ENCODE measurements at regions not wholly inside any gene's neighbourhood (a gene's known extent, or its start where the extent isn't known, plus 50 kb on each side); places are given as distances from the start of the nearest gene placed in this dataset.

DNA sequence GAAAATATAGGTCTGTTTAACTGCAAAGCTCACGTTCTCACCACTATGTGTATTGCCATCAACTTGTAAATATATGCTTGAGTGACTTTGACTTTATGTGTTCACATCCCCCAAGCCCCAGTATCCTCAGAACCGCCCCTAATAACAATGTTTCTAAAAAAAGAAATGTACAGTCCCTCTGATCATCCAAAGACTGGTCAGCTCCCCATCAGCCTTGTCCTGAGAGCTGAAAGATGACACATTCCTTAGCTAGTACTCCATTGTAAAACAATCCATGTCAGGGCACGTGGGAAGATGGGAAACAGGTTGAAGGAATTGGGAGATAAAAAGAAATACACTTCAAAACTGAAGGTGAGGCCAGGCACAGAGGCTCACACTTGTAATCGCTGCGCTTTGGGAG lies 279.4 kb upstream of the WWC1 start:
- H2BK5ac ChIP-seq (ENCODE audit: low read depth, low read length, poor library complexity, severe bottlenecking) = no peak overlapping the region
- 69% methylated on average over 5 of the region's 5 CpGs for WGBS
- H3K79me1 ChIP-seq (replicated peaks; ENCODE audit: low read length, poor library complexity, severe bottlenecking) = peaks cover 10% of the 10 kb centered on the region
- H3K27ac ChIP-seq (ENCODE audit: low read length, poor library complexity, severe bottlenecking) = no peak overlapping the region
- H3K4me3 ChIP-seq (ENCODE audit: insufficient read depth in 1 of 2, low read depth in 1 of 2, low read length in 2 of 2) = no peak overlapping the region
- no peak overlapping the region for H3K23ac ChIP-seq (ENCODE audit: low read length in 2 of 2)
- H2AFZ ChIP-seq (ENCODE audit: low read depth, low read length) = no peak overlapping the region
- H3K14ac ChIP-seq (ENCODE audit: low read length in 2 of 2) = no peak overlapping the region
- peaks cover 0 to 4% of the 10 kb centered on the region in 2 experiments for H3K27me3 ChIP-seq (ENCODE audit: control insufficient read depth in 1 of 2, insufficient read depth in 1 of 2, low read length in 2 of 2)
- H3K4ac ChIP-seq (ENCODE audit: low read depth in 1 of 2, low read length in 2 of 2) = no peak overlapping the region
- no peak for DNase-seq
- H2BK12ac ChIP-seq (ENCODE audit: low read length in 2 of 2) = no peak overlapping the region
- H3K18ac ChIP-seq (ENCODE audit: low read depth in 1 of 2, low read length in 2 of 2) = no peak overlapping the region
- no peak overlapping the region for H3K9ac ChIP-seq (ENCODE audit: low read length)
- no peak overlapping the region for H4K91ac ChIP-seq (ENCODE audit: low read length)
- no peaks in the 10 kb centered on the region for H3K9me3 ChIP-seq (ENCODE audit: control insufficient read depth, low read length)
- H2BK15ac ChIP-seq (ENCODE audit: low read depth, poor library complexity, severe bottlenecking) = no peak overlapping the region
- H3K4me1 ChIP-seq (ENCODE audit: control insufficient read depth, insufficient read depth, low read depth, low read length) = no peaks in the 10 kb centered on the region
- H4K8ac ChIP-seq (ENCODE audit: low read length) = no peak overlapping the region
- H3K4me2 ChIP-seq (ENCODE audit: low read length, poor library complexity, severe bottlenecking) = no peak overlapping the region
- no peak overlapping the region for H2AK5ac ChIP-seq (ENCODE audit: low read length, severe bottlenecking)
- H2BK120ac ChIP-seq (ENCODE audit: low read depth, low read length) = no peak overlapping the region
- H3K36me3 ChIP-seq (ENCODE audit: control insufficient read depth in 1 of 2, insufficient read depth in 2 of 2, low read depth in 1 of 2, low read length in 2 of 2) = no peaks in the 10 kb centered on the region

DNA sequence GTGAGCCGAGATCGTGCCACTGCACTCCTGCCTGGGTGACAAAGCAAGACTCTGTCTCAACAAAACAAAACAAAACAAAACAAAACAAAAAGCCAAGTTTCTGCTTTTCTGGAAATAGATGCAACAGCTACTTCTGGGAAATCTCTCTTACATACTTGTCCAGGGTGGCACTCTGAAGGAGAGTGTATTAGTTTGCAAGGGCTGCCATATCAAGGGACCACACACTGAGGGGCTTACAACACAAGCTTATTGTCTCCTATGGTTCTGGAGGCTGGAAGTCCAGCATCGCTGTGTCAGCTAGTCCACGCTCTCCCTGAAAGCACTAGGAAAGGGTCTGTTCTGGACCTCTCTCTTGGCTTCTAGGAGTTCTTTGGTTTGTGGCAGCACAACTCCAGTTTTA lies 277.9 kb upstream of the WWC1 start:
- H3K14ac ChIP-seq (ENCODE audit: low read length in 2 of 2) = no peak overlapping the region
- no peaks in the 10 kb centered on the region for H3K4me1 ChIP-seq (ENCODE audit: control insufficient read depth, insufficient read depth, low read depth, low read length)
- H3K27me3 ChIP-seq (ENCODE audit: control insufficient read depth in 1 of 2, insufficient read depth in 1 of 2, low read length in 2 of 2) = peaks cover 0 to 4% of the 10 kb centered on the region in 2 experiments
- H2BK5ac ChIP-seq (ENCODE audit: low read depth, low read length, poor library complexity, severe bottlenecking) = no peak overlapping the region
- no peak overlapping the region for H2AK5ac ChIP-seq (ENCODE audit: low read length, severe bottlenecking)
- no peak overlapping the region for H3K18ac ChIP-seq (ENCODE audit: low read depth in 1 of 2, low read length in 2 of 2)
- no peak overlapping the region for H4K8ac ChIP-seq (ENCODE audit: low read length)
- WGBS = 99% methylated on average over 4 of the region's 4 CpGs
- peaks cover 15% of the 10 kb centered on the region for H3K79me1 ChIP-seq (replicated peaks; ENCODE audit: low read length, poor library complexity, severe bottlenecking)
- H3K36me3 ChIP-seq (ENCODE audit: control insufficient read depth in 1 of 2, insufficient read depth in 2 of 2, low read depth in 1 of 2, low read length in 2 of 2) = no peaks in the 10 kb centered on the region
- H3K9ac ChIP-seq (ENCODE audit: low read length) = no peak overlapping the region
- H2BK15ac ChIP-seq (ENCODE audit: low read depth, poor library complexity, severe bottlenecking) = no peak overlapping the region
- H2AFZ ChIP-seq (ENCODE audit: low read depth, low read length) = no peak overlapping the region
- H3K27ac ChIP-seq (ENCODE audit: low read length, poor library complexity, severe bottlenecking) = no peak overlapping the region
- H2BK120ac ChIP-seq (ENCODE audit: low read depth, low read length) = no peak overlapping the region
- H3K23ac ChIP-seq (ENCODE audit: low read length in 2 of 2) = no peak overlapping the region
- H3K4ac ChIP-seq (ENCODE audit: low read depth in 1 of 2, low read length in 2 of 2) = no peak overlapping the region
- H3K4me2 ChIP-seq (ENCODE audit: low read length, poor library complexity, severe bottlenecking) = no peak overlapping the region
- no peak overlapping the region for H2BK12ac ChIP-seq (ENCODE audit: low read length in 2 of 2)
- no peak overlapping the region for H3K4me3 ChIP-seq (ENCODE audit: insufficient read depth in 1 of 2, low read depth in 1 of 2, low read length in 2 of 2)
- no peaks in the 10 kb centered on the region for H3K9me3 ChIP-seq (ENCODE audit: control insufficient read depth, low read length)
- no peak for DNase-seq
- no peak overlapping the region for H4K91ac ChIP-seq (ENCODE audit: low read length)

DNA sequence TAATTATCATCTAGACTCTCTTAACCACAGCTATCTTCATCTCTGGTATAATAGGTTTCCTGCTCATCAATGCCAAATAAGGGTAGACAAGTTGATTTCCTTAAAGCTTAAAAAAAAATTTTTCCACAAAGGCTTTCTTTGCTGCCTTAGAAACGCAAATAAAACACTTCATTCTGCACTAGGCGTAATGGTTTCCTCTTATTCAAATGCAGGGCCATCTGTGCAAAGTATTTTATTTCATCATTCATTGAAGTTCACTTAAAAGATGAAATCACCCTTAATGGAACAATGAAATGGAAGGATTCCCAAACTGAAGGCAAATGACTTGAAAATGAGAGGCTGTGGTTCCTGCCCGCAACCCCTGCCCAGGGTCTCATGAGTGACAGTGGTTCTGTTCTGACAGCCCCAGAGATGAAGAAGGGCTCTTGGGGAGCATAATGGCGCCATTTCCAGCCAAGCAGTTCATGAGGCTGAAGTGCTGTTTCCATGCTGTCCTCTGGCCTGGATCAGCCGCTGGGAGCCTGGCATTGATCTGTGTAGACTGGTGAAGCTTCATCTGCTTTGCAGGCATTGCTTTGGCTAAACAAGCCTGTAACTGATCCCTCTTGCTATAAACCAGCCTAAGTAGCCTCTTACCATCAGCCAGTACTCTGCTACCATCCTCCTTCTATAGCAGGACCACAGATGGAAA lies 276.9 kb upstream of the WWC1 start:
- WGBS = 95% methylated on average over 5 of the region's 5 CpGs
- Histone ChIP-seq H3K14ac (ENCODE audit: low read length in 2 of 2) (no peak overlapping the region), H3K27ac (ENCODE audit: low read length, poor library complexity, severe bottlenecking) (no peak overlapping the region), H3K4me1 (ENCODE audit: control insufficient read depth, insufficient read depth, low read depth, low read length) (no peaks in the 10 kb centered on the region), H3K79me1 (replicated peaks; ENCODE audit: low read length, poor library complexity, severe bottlenecking) (peaks cover 18% of the 10 kb centered on the region), H2AK5ac (ENCODE audit: low read length, severe bottlenecking) (no peak overlapping the region), H3K18ac (ENCODE audit: low read depth in 1 of 2, low read length in 2 of 2) (no peak overlapping the region), H3K4me3 (ENCODE audit: insufficient read depth in 1 of 2, low read depth in 1 of 2, low read length in 2 of 2) (no peak overlapping the region), H3K27me3 (ENCODE audit: control insufficient read depth in 1 of 2, insufficient read depth in 1 of 2, low read length in 2 of 2) (peaks cover 0 to 7% of the 10 kb centered on the region in 2 experiments), H2BK12ac (ENCODE audit: low read length in 2 of 2) (no peak overlapping the region), H2BK120ac (ENCODE audit: low read depth, low read length) (no peak overlapping the region), H3K4ac (ENCODE audit: low read depth in 1 of 2, low read length in 2 of 2) (no peak overlapping the region), H4K91ac (ENCODE audit: low read length) (no peak overlapping the region), H2BK5ac (ENCODE audit: low read depth, low read length, poor library complexity, severe bottlenecking) (no peak overlapping the region), H3K9ac (ENCODE audit: low read length) (no peak overlapping the region), H3K36me3 (ENCODE audit: control insufficient read depth in 1 of 2, insufficient read depth in 2 of 2, low read depth in 1 of 2, low read length in 2 of 2) (no peaks in the 10 kb centered on the region), H2AFZ (ENCODE audit: low read depth, low read length) (no peak overlapping the region), H3K23ac (ENCODE audit: low read length in 2 of 2) (no peak overlapping the region), H3K9me3 (ENCODE audit: control insufficient read depth, low read length) (no peaks in the 10 kb centered on the region), H3K4me2 (ENCODE audit: low read length, poor library complexity, severe bottlenecking) (no peak overlapping the region), H2BK15ac (ENCODE audit: low read depth, poor library complexity, severe bottlenecking) (no peak overlapping the region), H4K8ac (ENCODE audit: low read length) (no peak overlapping the region)
- DNase-seq = no peak

DNA sequence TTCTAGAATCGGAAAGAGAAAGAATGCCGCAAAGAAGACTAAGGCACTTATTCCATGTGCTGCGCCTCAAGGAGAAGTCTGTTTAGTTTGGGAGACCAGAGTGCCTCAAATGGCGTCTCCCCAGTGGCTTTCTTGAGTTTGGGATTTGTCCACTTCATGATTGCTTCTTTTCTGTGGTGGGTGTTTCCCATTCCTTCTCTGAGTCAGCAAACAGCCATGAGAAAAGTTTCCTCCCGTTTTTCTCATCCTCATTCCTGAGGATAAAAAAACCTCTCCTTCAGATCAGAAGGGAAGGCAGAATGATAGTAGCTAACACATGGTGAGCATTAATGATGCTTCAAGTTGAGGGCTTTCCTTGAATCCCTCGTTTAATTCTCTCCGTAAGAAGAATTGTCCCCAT lies 275.9 kb upstream of the WWC1 start:
- Histone ChIP-seq H4K91ac (ENCODE audit: low read length) (no peak overlapping the region), H2AFZ (ENCODE audit: low read depth, low read length) (no peak overlapping the region), H3K4me2 (ENCODE audit: low read length, poor library complexity, severe bottlenecking) (no peak overlapping the region), H3K9me3 (ENCODE audit: control insufficient read depth, low read length) (no peaks in the 10 kb centered on the region), H3K9ac (ENCODE audit: low read length) (no peak overlapping the region), H3K23ac (ENCODE audit: low read length in 2 of 2) (no peak overlapping the region), H3K4me3 (ENCODE audit: insufficient read depth in 1 of 2, low read depth in 1 of 2, low read length in 2 of 2) (no peak overlapping the region), H2BK15ac (ENCODE audit: low read depth, poor library complexity, severe bottlenecking) (no peak overlapping the region), H4K8ac (ENCODE audit: low read length) (no peak overlapping the region), H2AK5ac (ENCODE audit: low read length, severe bottlenecking) (no peak overlapping the region), H3K18ac (ENCODE audit: low read depth in 1 of 2, low read length in 2 of 2) (no peak overlapping the region), H3K27ac (ENCODE audit: low read length, poor library complexity, severe bottlenecking) (no peak overlapping the region), H3K79me1 (replicated peaks; ENCODE audit: low read length, poor library complexity, severe bottlenecking) (peaks cover 18% of the 10 kb centered on the region), H3K4ac (ENCODE audit: low read depth in 1 of 2, low read length in 2 of 2) (no peak overlapping the region), H3K27me3 (ENCODE audit: control insufficient read depth in 1 of 2, insufficient read depth in 1 of 2, low read length in 2 of 2) (peaks cover 0 to 16% of the 10 kb centered on the region in 2 experiments), H3K36me3 (ENCODE audit: control insufficient read depth in 1 of 2, insufficient read depth in 2 of 2, low read depth in 1 of 2, low read length in 2 of 2) (no peaks in the 10 kb centered on the region), H3K4me1 (ENCODE audit: control insufficient read depth, insufficient read depth, low read depth, low read length) (no peaks in the 10 kb centered on the region), H2BK12ac (ENCODE audit: low read length in 2 of 2) (no peak overlapping the region), H2BK5ac (ENCODE audit: low read depth, low read length, poor library complexity, severe bottlenecking) (no peak overlapping the region), H2BK120ac (ENCODE audit: low read depth, low read length) (no peak overlapping the region), H3K14ac (ENCODE audit: low read length in 2 of 2) (no peak overlapping the region)
- DNase-seq = peak; percentile 8
- 95% methylated on average over 6 of the region's 7 CpGs for WGBS
